HG02852 (cell line): ENCODE measurements at regions not wholly inside any gene's neighbourhood (a gene's known extent, or its start where the extent isn't known, plus 50 kb on each side); places are given as distances from the start of the nearest gene placed in this dataset.
"Not testable (repeated sequence)": the region's sequence is repeated elsewhere in the genome, so short reads cannot be mapped to it uniquely, and the experiment has no call there.

ENCODE experiments used
- ATAC-seq: cut with Tn5 transposase; IDR thresholded peaks from one replicate; pipeline ENCODE4 v1.9.1; 2021; ENCODE audit warnings: mild to moderate bottlenecking, moderate library complexity; ENCODE audit not compliant: unreplicated experiment

- no peak for ATAC-seq
Measured at GRCh38 chr3:72628065-72628464, 220.2 kb downstream of the SHQ1 start.

DNA sequence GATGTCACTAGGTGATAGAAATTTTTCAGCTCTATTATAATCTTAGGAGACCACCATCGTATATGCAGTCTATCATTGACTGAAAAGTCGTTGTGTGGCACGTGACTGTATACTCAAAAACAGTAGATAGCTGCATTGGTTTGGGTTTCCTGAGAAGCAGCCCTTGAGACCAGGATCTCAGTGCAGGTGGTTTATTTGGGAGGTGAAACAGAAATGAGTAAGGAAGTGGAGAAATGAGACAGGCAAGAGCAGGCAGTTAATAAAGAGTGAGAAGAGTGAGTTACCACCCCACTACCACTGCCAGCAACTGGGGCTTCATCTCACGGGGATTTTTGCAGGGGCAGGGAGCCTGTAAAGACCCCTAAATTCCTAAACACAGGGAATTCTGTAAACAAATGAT lies 221.0 kb downstream of the SHQ1 start:
- ATAC-seq, result no peak

DNA sequence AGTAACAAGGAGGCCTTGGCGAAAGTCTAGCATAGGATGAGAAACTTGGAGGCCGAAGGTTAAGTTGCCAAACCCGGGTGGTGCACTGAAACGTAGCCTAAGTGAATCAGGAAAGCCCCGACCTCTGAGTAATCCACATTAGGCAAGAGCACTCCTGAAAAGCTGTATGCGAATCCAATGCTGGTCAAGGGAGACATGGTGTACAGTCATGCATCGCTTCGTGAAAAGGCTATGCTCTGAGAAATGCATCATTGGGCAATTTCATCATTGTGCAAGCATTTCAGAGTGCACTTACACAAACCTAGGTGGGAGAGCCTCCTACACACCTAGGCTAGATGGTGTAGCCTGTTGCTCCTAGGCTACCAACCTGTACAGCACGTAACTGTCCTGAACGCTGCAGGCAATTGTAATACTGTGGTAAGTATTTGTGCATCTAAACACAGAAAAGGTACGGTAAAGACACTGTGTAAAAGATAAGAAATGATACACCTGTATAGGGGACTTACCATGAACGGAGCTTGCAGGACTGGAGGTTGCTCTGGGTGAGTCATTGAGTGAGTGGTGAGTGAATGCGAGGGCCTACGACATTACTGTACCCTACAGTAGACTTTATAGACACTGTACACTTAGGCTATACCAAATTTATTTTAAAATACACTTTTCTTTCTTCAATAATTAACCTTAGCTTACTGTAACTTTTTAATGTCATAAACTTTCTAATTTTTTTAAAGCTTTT lies 222.5 kb downstream of the SHQ1 start:
- ATAC-seq, result no peak

- ATAC-seq, result no peak
Measured at GRCh38 chr3:72624656-72625055, 223.6 kb downstream of the SHQ1 start.

DNA sequence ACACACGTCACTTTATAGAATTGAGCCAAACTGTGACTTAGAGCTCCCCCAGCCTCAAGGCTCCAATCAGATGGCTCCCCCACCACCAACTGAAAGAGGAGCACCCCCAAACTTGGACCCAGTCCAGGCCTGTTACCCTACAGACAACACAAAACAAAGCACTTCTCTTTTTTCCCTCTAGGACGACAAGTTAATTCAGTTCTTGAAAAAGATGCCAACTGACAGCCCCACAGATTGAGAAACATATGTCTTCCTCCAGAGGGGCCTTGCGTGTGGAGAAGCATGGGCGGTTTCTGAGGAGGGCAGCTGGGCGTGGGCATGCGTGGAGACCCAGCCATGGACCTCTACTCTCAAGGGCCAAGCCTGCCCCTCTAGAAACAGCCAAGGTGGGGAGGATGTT lies 229.5 kb downstream of the SHQ1 start:
- ATAC-seq, result no peak

DNA sequence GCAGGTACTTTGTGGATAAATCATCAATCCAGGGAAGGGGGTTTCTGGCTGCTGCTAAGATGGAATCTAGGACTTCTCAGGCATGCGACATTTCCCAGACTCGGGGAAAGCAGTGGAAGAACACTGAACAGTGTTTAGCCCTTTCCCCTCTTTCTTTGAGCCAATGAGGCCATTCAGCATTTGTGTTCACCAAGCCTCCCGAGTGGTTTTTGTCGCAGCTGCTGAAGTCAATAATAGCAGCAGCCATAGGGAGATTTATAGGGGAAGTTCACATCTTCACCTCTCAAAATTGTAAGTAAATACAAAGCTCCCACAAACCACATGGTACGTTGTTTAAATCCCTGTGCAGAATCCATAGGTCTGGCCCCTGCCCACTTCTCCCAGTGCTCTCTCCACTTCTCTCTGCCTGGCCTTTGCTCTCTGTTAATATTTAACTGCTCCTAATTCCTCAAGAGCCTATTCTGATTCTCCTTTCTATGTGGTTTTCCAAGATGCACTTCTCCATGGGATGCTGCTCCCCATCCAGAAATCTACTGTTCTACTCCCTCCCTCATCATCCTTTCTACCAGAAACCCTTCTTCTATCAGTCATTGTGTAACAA lies 230.7 kb downstream of the SHQ1 start:
- ATAC-seq, result no peak

DNA sequence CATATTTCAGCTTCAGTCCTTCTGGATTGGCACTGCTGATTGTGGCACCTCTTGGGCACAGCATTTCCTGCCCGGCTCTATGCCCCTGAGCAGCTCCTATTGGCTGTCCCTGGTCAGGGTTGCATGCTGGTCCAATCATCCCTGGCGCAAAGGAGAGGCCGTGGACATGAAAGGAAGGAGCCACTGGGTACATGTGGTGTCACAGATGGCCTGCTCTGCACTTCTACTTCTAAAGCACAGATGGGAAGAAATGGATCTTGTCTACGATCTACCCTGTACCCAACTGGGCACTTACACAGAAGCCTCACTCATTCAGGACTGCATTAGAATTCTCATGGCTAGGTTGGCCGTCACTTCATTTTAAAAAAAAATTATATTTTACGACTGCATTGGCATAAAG lies 232.5 kb downstream of the SHQ1 start:
- no peak for ATAC-seq

GRCh38 chr3:72615182-72615581 lies 233.1 kb downstream of the SHQ1 start:
- no peak for ATAC-seq

DNA sequence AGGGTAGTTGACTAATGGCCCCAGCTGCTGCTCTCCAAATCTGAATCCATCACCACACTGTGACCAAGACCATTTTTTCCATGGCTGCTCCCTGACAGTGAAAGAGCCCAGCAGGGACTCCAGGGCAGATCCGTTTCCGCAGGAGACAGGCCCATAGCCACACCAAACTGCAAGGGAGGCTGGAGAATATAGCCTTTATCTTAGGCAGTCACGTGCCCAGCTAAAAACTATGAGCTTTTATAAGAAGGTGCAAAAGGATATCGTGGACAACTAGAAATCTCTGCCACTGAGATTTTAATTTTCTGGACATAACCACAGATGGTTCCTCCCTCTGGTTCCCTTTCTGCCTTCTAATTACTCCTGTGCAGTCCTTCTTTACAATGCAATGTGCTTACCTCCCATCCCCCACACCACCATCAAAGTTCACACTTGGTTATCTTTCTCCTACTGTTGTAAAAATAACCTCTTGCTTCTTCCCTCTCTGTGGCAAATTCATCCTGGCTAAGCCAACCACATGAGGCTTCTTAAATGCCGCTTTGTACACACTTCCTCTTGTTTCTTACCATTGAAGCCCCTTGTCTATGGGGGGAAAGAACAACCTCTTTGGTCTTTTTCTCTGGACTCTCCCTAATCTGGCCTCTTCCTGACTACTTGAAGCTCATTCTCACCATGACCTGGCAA lies 233.7 kb downstream of the SHQ1 start:
- no peak for ATAC-seq

GRCh38 chr3:72613871-72614270 lies 234.4 kb downstream of the SHQ1 start:
- no peak for ATAC-seq

DNA sequence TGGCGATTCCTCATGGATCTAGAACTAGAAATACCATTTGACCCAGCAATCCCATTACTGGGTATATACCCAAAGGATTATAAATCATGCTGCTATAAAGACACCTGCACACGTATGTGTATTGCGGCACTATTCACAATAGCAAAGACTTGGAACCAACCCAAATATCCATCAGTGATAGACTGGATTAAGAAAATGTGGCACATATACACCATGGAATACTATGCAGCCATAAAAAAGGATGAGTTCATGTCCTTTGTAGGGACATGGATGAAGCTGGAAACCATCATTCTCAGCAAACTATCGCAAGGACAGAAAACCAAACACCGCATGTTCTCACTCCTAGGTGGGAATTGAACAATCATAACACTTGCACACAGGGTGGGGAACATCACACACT lies 239.1 kb downstream of the SHQ1 start:
- ATAC-seq, result not testable (repeated sequence)

DNA sequence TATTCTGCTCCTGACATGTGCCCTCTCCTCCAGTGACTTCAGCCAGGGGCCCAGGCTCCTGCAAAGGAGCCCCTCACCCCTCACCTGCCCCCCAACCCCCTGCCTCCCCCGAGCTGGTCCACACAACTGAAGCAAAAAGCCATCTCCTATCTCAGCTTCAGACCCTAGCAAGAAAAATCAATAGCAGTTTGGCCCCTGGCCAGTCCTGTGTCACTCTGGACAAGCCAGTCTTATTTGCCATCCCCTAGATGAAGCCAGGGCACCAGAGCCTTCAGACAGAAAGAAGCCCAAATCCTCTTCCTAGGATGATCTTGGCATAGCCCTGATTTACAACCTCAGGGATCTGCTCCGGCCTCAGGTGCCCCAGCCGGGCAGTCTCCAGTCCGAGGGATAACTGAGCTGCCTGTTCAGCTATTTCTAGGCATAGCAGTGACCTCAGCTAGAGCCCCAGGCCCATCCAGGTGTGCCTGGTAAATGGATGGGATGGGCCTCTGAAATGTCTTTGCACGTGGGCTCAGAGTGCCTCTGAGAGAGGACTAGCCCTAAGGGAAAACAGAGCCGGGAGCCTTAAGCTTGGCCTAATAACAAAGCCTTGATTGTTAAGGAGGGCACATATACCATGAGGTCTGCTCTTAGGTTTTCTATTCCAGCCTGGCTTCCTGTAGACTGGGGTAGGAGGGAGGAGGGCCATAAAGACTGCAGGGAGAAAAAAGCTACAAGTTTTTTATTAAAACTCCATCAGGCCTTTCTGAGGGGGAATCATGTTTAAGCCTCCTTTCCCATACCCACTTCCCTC lies 242.0 kb downstream of the SHQ1 start:
- no peak for ATAC-seq

GRCh38 chr3:72604328-72604727 lies 243.9 kb downstream of the SHQ1 start:
- no peak for ATAC-seq

- ATAC-seq, result no peak
Measured at GRCh38 chr3:72601983-72602750, 246.1 kb downstream of the SHQ1 start.

GRCh38 chr3:72601060-72601459 lies 247.2 kb downstream of the SHQ1 start:
- ATAC-seq, result no peak

DNA sequence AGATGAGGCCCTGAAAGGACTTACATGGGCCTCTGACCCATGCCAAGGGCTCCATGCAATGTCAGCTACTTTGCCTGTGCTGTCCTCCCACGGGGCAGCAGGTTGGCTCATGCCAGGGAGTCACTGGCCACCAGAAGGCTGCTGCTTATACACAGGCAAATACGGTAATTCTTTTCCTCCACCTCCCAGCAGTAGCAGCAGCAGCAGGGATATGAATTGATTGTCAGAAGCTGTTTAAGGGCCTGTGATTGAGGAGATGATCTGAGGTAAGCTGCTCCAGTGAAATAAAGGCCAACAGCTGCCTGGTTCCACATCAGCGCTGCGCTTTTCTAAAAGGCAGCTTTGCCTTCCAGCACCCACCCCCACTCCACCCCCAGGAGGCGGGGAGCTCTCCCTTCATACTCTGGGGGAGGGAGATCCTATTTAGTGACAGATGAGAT lies 250.5 kb downstream of the SHQ1 start:
- no peak for ATAC-seq

- ATAC-seq, result no peak
Measured at GRCh38 chr3:72597043-72597442, 251.2 kb downstream of the SHQ1 start.

DNA sequence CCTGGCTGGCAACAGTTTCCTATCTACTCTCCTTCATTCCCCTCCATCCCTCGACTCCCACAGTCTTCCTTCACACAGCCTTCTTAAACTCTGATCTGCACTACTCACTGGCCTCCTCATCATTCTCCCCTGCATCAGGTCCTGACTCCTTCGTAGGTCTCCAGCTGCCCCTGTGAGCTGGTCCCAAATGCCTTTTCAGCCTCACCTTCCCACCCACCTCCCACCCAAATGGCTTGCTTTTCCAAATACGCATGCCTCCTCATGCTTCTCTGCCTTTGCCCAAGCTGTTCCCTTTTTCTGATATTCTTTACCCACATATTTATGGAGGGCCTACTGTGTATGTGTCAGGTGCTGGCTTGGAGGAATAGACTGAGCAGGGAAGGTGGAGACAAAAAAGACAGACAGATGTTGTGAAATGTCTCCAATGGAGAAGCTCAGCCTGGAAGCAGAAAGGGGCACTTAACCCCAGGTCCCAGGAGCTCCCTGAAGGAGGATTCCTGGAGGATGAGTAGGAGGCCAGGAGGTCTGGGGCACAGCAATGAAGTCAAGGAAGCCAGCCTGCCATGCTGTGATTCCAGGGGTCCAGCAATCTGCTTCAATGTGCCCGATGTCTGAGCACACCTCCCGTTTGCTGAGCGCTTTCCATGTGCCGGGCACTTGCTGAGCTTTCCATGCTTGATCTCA lies 252.2 kb downstream of the SHQ1 start:
- no peak for ATAC-seq

DNA sequence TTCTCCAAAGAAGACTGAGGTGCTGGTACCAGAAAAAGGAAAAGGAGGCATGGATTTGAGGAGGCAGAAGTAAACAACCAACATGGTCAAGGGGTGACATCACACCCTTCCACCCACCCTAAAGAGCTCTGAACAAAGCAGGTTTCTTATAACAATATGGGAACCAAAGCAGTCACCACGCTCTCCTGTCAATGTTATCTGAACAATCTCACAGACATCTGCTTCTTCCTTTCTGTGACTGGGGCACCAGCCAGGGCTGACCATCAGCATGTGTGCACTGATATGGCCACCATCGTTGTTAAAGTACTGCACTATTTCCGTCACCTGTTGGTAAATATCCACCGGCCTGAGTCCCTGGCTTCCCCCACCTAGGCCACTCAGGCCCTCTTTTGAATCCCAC lies 252.9 kb downstream of the SHQ1 start:
- ATAC-seq, result no peak

DNA sequence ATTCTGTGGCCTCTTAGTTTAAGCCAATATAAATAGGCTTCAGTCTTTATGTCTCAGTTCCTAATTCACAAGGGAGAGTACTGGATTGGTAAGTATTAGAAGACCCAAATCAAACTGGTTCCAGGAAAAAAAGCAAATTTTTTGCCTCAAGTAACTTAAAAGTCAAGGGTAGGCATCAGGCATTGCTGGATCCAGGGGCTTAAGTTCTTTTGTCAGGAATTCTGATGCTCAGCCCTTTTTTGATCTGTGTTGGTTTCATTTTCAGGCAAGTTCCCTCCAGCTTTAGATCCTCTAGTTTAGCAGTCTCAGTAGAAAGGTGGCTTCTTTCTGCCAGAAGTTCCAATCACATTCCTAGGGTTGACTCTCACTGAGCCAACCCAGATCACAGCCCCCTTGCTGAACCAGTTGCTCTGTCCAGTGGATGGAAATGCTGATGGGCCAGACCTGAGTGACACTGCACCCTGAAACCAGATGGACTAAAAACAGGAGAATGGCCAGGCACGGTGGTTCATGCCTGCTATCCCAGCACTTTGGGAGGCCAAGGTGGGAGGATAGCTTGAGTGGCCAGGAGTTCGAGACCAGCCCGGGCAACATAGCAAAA lies 253.5 kb downstream of the SHQ1 start:
- no peak for ATAC-seq
